Spinal cord (tissue), 9 donors: ENCODE measurements at regions not wholly inside any gene's neighbourhood (a gene's known extent, or its start where the extent isn't known, plus 50 kb on each side); places are given as distances from the start of the nearest gene placed in this dataset.
"Not testable (repeated sequence)": the region's sequence is repeated elsewhere in the genome, so short reads cannot be mapped to it uniquely, and the experiment has no call there.

Experiments used
- DNase-seq, 6 donors: peaks; one replicate each; pipeline versions ENCODE4 v3.0.0 to v3.0.0-alpha.2; 2013 to 2015; ENCODE audit warnings: low spot score in 6 of 6, low read depth in 4 of 6
- H3K27ac ChIP-seq: one replicate; pipeline ENCODE4 v1.5.1; 2013; ENCODE audit warnings: low read depth, low read length, control low read depth
- H3K27me3 ChIP-seq: one replicate; pipeline ENCODE4 v1.6.1; 2013; ENCODE audit warnings: low read length; ENCODE audit not compliant: control insufficient read depth, insufficient read depth
- H3K36me3 ChIP-seq: one replicate; pipeline ENCODE4 v1.6.1; 2013; ENCODE audit warnings: low read length; ENCODE audit not compliant: control insufficient read depth, insufficient read depth
- H3K4me1 ChIP-seq: one replicate; pipeline ENCODE4 v1.6.1; 2013; ENCODE audit warnings: low read length; ENCODE audit not compliant: control insufficient read depth, insufficient read depth
- H3K4me3 ChIP-seq: one replicate; pipeline ENCODE4 v1.5.1; 2013; ENCODE audit warnings: low read depth, low read length, control low read depth
- H3K9me3 ChIP-seq: one replicate; pipeline ENCODE4 v1.6.1; 2013; ENCODE audit warnings: low read length; ENCODE audit not compliant: control insufficient read depth, insufficient read depth
- WGBS: methylation state at CpG from one replicate; pipeline ENCODE4 v1.1.5; 2013; ENCODE audit warnings: missing lambda C conversion rate; ENCODE audit not compliant: insufficient coverage; 5-methylcytosine and 5-hydroxymethylcytosine counted together
- donor health status: healthy.

GRCh38 chr14:53380867-53381225 is 227.7 kb upstream of the DDHD1 start:
- Histone ChIP-seq H3K27me3 (no peaks in the 10 kb centered on the region), H3K4me1 (no peaks in the 10 kb centered on the region), H3K9me3 (no peaks in the 10 kb centered on the region), H3K27ac (no peak overlapping the region), H3K36me3 (no peaks in the 10 kb centered on the region), H3K4me3 (no peak overlapping the region)
- no CpG with 5 or more reads among the region's 1 CpG for WGBS
- no peak for DNase-seq

- Histone ChIP-seq H3K27ac (no peak overlapping the region), H3K9me3 (no peaks in the 10 kb centered on the region)
- WGBS = no CpG with 5 or more reads among the region's 3 CpGs
Measured at GRCh38 chr14:53380052-53380866, 227.1 kb upstream of the DDHD1 start.

DNA sequence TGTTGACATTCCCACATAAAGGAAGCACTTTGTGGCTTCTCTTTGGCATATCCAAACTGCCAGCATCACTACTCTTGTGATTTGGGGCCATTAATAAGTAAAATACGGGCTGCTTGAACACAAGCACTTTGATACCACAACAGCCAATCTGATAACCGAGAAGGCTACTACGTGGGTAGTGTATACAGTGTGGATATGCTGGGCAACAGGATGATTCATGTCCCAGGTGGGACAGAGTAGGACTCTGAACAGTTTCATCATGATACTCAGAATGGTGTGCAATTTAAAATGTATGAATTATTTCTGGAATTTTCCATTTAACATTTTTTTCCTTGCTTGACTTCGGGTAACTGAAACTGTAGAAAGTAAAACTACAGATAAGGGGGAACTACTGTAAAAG is 225.0 kb upstream of the DDHD1 start:
- H3K9me3 ChIP-seq = no peaks in the 10 kb centered on the region
- 83% methylated on average over 1 of the region's 4 CpGs for WGBS
- H3K36me3 ChIP-seq = no peaks in the 10 kb centered on the region
- H3K4me1 ChIP-seq = no peaks in the 10 kb centered on the region
- no peak for DNase-seq
- H3K27me3 ChIP-seq = no peaks in the 10 kb centered on the region
- H3K27ac ChIP-seq = no peak overlapping the region
- H3K4me3 ChIP-seq = no peak overlapping the region

More at GRCh38 chr14:53380052-53380866, 227.1 kb upstream of the DDHD1 start:
- H3K27me3 ChIP-seq = no peaks in the 10 kb centered on the region
- no peaks in the 10 kb centered on the region for H3K4me1 ChIP-seq
- H3K36me3 ChIP-seq = no peaks in the 10 kb centered on the region
- H3K4me3 ChIP-seq = no peak overlapping the region
- no peak for DNase-seq

DNA sequence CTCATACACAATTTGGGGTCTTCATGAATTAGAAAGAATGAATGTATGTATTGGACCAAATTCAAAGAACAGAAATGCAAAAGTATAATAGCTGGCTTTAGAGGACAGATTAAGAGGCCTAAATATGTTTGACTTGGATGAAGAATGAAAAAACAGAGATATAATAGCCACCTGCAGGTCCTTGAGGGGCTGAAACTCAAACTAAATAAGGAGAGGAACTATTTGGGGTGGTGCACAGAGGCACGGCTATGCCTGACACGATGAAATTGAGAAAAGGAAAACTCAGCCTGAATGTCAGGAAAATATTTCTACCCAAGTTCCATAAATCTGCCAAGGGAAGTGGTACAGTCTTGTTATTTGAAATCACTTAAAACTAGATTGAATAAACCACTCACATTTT is 222.9 kb upstream of the DDHD1 start:
- Histone ChIP-seq H3K36me3 (no peaks in the 10 kb centered on the region), H3K9me3 (no peaks in the 10 kb centered on the region), H3K27ac (no peak overlapping the region), H3K4me3 (no peak overlapping the region), H3K27me3 (no peaks in the 10 kb centered on the region), H3K4me1 (no peaks in the 10 kb centered on the region)
- no CpG with 5 or more reads among the region's 2 CpGs for WGBS
- no peak for DNase-seq

- no peaks in the 10 kb centered on the region for H3K27me3 ChIP-seq
- DNase-seq = no peak
- no peak overlapping the region for H3K27ac ChIP-seq
- H3K4me1 ChIP-seq = no peaks in the 10 kb centered on the region
- no peak overlapping the region for H3K4me3 ChIP-seq
- no peaks in the 10 kb centered on the region for H3K36me3 ChIP-seq
- 96% methylated on average over 2 of the region's 3 CpGs for WGBS
- no peaks in the 10 kb centered on the region for H3K9me3 ChIP-seq
Measured at GRCh38 chr14:53375599-53375998, 222.5 kb upstream of the DDHD1 start.

- H3K27ac ChIP-seq = no peak overlapping the region
- H3K36me3 ChIP-seq = no peaks in the 10 kb centered on the region
- no peak overlapping the region for H3K4me3 ChIP-seq
- no peaks in the 10 kb centered on the region for H3K9me3 ChIP-seq
- no peaks in the 10 kb centered on the region for H3K4me1 ChIP-seq
- no peak for DNase-seq
- no peaks in the 10 kb centered on the region for H3K27me3 ChIP-seq
Measured at GRCh38 chr14:53368711-53369201, 215.6 kb upstream of the DDHD1 start.

DNA sequence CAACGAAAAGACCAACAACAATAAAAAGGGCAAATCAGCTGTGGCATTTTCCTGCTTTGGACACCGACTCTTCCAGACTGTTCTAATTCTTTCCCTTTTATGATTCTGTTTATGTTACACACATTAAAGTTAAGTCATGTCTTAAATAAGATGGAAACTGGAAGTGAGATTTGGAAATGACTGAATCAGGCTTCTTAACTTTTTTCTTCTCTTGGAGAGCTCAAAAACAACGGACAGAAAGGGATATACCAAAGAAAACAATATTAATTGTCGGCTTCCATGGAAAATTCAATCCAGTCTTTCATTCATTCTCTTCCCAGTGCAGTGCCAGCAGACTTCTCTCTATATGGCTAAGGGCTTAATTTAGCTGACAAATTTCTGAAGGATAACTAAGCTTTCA is 214.9 kb upstream of the DDHD1 start:
- H3K36me3 ChIP-seq = no peaks in the 10 kb centered on the region
- H3K27me3 ChIP-seq = no peaks in the 10 kb centered on the region
- no peak overlapping the region for H3K4me3 ChIP-seq
- 79% methylated on average over 2 of the region's 4 CpGs for WGBS
- no peak for DNase-seq
- H3K4me1 ChIP-seq = no peaks in the 10 kb centered on the region
- peak overlapping the region; percentile 37 for H3K27ac ChIP-seq
- H3K9me3 ChIP-seq = no peaks in the 10 kb centered on the region

GRCh38 chr14:53367644-53368026 is 214.5 kb upstream of the DDHD1 start:
- no peaks in the 10 kb centered on the region for H3K4me1 ChIP-seq
- no peak overlapping the region for H3K4me3 ChIP-seq
- peak overlapping the region; percentile 29 for H3K27ac ChIP-seq
- peak in 1 of 6 donors; percentile 55 for DNase-seq
- H3K36me3 ChIP-seq = no peaks in the 10 kb centered on the region
- no peaks in the 10 kb centered on the region for H3K27me3 ChIP-seq
- 61% methylated on average over 2 of the region's 4 CpGs for WGBS
- H3K9me3 ChIP-seq = no peaks in the 10 kb centered on the region

DNA sequence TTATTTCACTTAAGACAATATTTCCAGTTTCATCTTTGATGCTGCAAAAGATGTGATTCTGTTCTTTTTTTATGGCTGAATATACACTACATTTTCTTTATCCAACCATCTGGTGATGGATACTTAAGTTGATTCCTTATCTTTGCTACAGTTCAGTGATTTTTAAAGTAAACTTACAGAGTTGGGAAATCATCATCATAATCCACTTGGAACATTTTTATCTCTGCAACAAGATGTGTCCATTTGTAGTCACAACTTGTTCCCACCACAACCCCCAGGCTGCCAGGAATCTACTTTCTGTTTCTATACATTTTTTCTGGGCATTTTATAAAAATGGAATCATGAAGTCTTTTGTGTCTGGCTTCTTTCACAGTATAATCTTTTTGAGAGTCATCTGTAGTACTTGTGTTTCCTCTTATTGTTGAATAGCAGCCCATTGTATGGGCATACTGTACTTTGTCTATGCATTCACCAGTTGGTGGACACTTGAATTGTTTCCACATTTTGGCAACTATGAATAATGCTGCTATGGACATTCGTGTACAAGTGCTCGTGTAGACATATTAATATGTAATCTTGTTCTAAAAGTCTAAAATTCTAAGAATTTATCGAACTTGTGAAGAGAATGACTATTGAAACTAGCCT is 212.5 kb upstream of the DDHD1 start:
- Histone ChIP-seq H3K4me3 (no peak overlapping the region), H3K36me3 (no peaks in the 10 kb centered on the region), H3K9me3 (peaks cover 2% of the 10 kb centered on the region), H3K4me1 (no peaks in the 10 kb centered on the region), H3K27ac (no peak overlapping the region), H3K27me3 (no peaks in the 10 kb centered on the region)
- peak in 1 of 6 donors; percentile 47 for DNase-seq
- WGBS = no CpG with 5 or more reads among the region's 3 CpGs

DNA sequence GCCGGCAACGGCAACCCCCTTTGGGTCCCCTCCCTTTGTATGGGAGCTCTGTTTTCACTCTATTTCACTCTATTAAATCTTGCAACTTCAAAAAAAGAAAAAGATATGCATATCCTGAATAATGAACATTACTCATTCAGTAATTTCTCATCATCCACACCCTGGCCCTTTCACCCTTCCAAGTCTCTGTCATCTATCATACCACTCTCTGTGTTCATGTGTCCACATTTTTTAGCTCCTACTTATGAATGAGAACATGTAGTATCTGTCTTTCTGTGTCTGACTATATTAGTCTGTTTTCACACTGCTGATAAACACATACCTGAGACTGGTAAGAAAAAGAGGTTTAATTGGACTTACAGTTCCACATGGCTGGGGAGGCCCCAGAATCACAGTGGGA is 209.8 kb upstream of the DDHD1 start:
- DNase-seq, H3K27ac ChIP-seq, H3K4me3 ChIP-seq, H3K36me3 ChIP-seq, H3K4me1 ChIP-seq, H3K27me3 ChIP-seq, H3K9me3 ChIP-seq: not testable (repeated sequence)
- no CpG with 5 or more reads among the region's 2 CpGs for WGBS
